ENCODE measurements at regions not wholly inside any gene's neighbourhood (a gene's known extent, or its start where the extent isn't known, plus 50 kb on each side); places are given as distances from the start of the nearest gene placed in this dataset.
"Not testable (repeated sequence)": the region's sequence is repeated elsewhere in the genome, so short reads cannot be mapped to it uniquely, and the experiment has no call there.

DNA sequence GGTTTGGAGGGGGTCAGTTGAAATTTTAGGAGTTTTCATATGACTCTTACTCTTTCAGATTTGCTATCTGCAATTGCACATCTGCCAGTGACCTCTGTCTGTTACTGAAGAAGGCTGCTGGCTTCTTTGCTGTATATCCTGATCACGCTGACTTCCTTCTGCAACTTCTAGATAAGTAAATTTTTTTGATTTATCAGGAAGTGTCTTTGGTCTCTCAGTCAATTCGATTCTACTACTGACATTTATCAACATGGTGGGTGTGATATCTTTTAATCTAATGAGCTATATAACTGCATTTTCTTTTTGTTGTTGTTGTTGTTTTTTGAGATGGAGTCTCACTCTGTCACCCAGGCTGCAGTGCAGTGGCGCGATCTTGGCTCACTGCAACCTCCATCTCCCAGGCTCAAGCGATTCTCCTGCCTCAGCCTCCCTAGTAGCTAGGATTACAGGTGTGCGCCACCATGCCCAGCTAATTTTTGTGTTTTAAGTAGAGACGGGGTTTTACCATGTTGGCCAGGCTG lies 55.7 kb upstream of the HBS1L start:
- not testable (repeated sequence) for TF ChIP-seq POLR2A, POLR2AphosphoS5, TAF1 (IDR thresholded peaks at IDR 0.05; ENCODE audit: low read depth, low read length)

All from GM12891 (cell line).